Karpas-422 (cell line): ENCODE measurements at regions not wholly inside any gene's neighbourhood (a gene's known extent, or its start where the extent isn't known, plus 50 kb on each side); places are given as distances from the start of the nearest gene placed in this dataset.

Source experiments
- DNase-seq: peaks from one replicate; pipeline ENCODE4 v3.0.0-alpha.2; 2015
- H2AFZ ChIP-seq: fragments of 200-600 bp; sonication (generic); 2 replicates; pipeline ENCODE4 v1.6.1; 2014; ENCODE audit warnings: antibody characterized with exemption, low read length, mixed read lengths
- H3K27ac ChIP-seq: fragments of 200-600 bp; sonication (generic); 2 replicates; pipeline ENCODE4 v1.5.1; 2014; ENCODE audit warnings: mild to moderate bottlenecking, low read length, moderate library complexity
- H3K27me3 ChIP-seq: fragments of 200-600 bp; sonication (generic); 2 replicates; pipeline ENCODE4 v1.6.1; 2014; ENCODE audit warnings: low read length, mixed read lengths
- H3K36me3 ChIP-seq: fragments of 200-600 bp; sonication (generic); 2 replicates; pipeline ENCODE4 v1.6.1; 2014; ENCODE audit warnings: low read length, mixed read lengths; ENCODE audit not compliant: insufficient read depth
- H3K4me1 ChIP-seq: fragments of 200-600 bp; sonication (generic); 2 replicates; pipeline ENCODE4 v1.6.1; 2014; ENCODE audit warnings: mild to moderate bottlenecking, low read length, mixed read lengths
- H3K4me2 ChIP-seq: fragments of 200-600 bp; sonication (generic); 2 replicates; pipeline ENCODE4 v1.6.1; 2014; ENCODE audit warnings: low read length, low read depth, mild to moderate bottlenecking; ENCODE audit not compliant: poor library complexity, severe bottlenecking
- H3K4me3 ChIP-seq: fragments of 200-600 bp; sonication (generic); 2 replicates; pipeline ENCODE4 v1.5.1; 2014; ENCODE audit warnings: mild to moderate bottlenecking, antibody characterized with exemption, low read length, mixed read lengths
- H3K79me2 ChIP-seq: fragments of 200-600 bp; sonication (generic); 2 replicates; pipeline ENCODE4 v1.6.1; 2014; ENCODE audit warnings: mild to moderate bottlenecking, low read length, mixed read lengths
- H3K9ac ChIP-seq: fragments of 200-600 bp; sonication (generic); 2 replicates; pipeline ENCODE4 v1.6.0; 2014; ENCODE audit warnings: low read length
- H3K9me2 ChIP-seq: fragments of 200-600 bp; sonication (generic), shearing (Covaris generic); replicated peaks from 2 replicates; pipeline ENCODE4 v1.6.0; 2014; ENCODE audit warnings: mild to moderate bottlenecking, low read length, moderate library complexity; ENCODE audit not compliant: insufficient read depth
- H3K9me3 ChIP-seq: fragments of 300-700, 200-600 bp; sonication (generic); 2 replicates; pipeline ENCODE4 v1.6.1; 2014; ENCODE audit warnings: low read length, mixed read lengths
- H4K20me1 ChIP-seq: fragments of 200-600 bp; sonication (generic); 2 replicates; pipeline ENCODE4 v1.6.1; 2014; ENCODE audit warnings: mild to moderate bottlenecking, antibody characterized with exemption, low read length, low read depth; ENCODE audit not compliant: insufficient read depth

GRCh38 chr10:55464083-55464482 is 663.1 kb upstream of the PCDH15 start:
- no peaks in the 10 kb centered on the region for H3K4me1 ChIP-seq
- H3K4me3 ChIP-seq, result no peak overlapping the region
- no peaks in the 10 kb centered on the region for H3K9me2 ChIP-seq
- no peak overlapping the region for H3K27ac ChIP-seq
- DNase-seq, result no peak
- no peaks in the 10 kb centered on the region for H3K79me2 ChIP-seq
- H3K4me2 ChIP-seq, result no peak overlapping the region
- no peak overlapping the region for H2AFZ ChIP-seq
- no peaks in the 10 kb centered on the region for H4K20me1 ChIP-seq
- H3K9ac ChIP-seq, result no peak overlapping the region
- H3K9me3 ChIP-seq, result peaks cover 43% of the 10 kb centered on the region
- no peaks in the 10 kb centered on the region for H3K36me3 ChIP-seq
- H3K27me3 ChIP-seq, result no peaks in the 10 kb centered on the region

GRCh38 chr10:55460008-55460407 is 659.0 kb upstream of the PCDH15 start:
- H2AFZ ChIP-seq, result no peak overlapping the region
- no peak overlapping the region for H3K4me2 ChIP-seq
- H3K27ac ChIP-seq, result no peak overlapping the region
- no peaks in the 10 kb centered on the region for H3K4me1 ChIP-seq
- peaks cover 32% of the 10 kb centered on the region for H3K9me3 ChIP-seq
- DNase-seq, result no peak
- no peak overlapping the region for H3K4me3 ChIP-seq
- no peaks in the 10 kb centered on the region for H4K20me1 ChIP-seq
- no peak overlapping the region for H3K9ac ChIP-seq
- H3K9me2 ChIP-seq, result no peaks in the 10 kb centered on the region
- no peaks in the 10 kb centered on the region for H3K79me2 ChIP-seq
- no peaks in the 10 kb centered on the region for H3K27me3 ChIP-seq
- H3K36me3 ChIP-seq, result no peaks in the 10 kb centered on the region

DNA sequence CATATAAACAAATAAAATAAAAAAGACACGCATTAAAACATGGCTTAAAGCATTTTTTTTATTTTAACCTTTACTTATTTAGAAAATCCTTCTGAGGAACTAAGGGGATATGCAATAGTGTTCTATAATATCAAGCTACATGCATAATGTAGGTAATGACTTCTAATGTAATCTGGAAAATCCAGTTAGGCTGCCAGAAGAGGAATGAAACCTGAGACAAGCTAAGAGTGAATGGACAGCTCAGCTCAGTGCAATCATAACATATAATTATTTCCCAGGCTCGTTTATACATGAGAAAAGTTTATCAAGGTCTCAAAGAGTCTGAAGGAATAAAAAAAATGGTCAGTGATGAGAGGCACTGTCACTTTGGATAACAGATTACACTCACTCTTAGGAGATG is 649.0 kb upstream of the PCDH15 start:
- Histone ChIP-seq H3K79me2 (no peaks in the 10 kb centered on the region), H3K36me3 (no peaks in the 10 kb centered on the region), H3K9ac (no peak overlapping the region), H3K4me3 (no peak overlapping the region), H4K20me1 (no peaks in the 10 kb centered on the region), H3K9me3 (peaks cover 9% of the 10 kb centered on the region; the same call in 1 of the 2 replicates), H3K27me3 (no peaks in the 10 kb centered on the region), H3K9me2 (0 out of 2 replicates have a peak, but pooled peaks cover 6% of the 10 kb centered on the region), H3K27ac (no peak overlapping the region), H3K4me1 (no peaks in the 10 kb centered on the region), H2AFZ (no peak overlapping the region), H3K4me2 (no peak overlapping the region)
- DNase-seq, result no peak

DNA sequence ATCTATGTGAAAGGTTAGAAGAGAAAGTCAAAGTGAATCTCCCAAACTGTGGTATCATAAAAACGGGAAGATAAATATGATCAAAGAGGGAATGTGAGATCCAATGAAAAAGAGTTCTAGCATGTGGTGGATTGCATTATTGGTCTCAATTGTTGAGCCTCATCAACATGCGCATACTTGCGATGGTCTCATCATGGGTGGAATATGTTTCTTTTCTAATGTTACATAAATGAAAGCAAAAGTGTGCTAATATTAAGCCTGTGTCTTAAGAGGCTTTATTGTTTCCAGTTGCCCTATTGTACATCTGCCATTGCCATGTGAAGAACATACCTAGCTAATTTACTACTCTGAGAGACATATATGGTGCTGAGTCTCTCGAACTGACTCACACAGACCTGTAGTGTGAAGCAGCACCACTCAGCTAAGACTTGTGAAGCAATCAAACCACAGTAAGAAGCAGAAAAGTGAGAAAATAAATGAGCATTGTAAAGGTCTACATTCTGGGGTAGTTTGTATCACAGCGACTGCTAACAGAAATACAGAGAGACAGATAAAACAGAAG is 645.5 kb upstream of the PCDH15 start:
- Histone ChIP-seq H3K27ac (no peak overlapping the region), H3K4me2 (no peak overlapping the region), H2AFZ (no peak overlapping the region), H3K79me2 (no peaks in the 10 kb centered on the region), H3K27me3 (no peaks in the 10 kb centered on the region), H3K9me3 (peaks cover 8% of the 10 kb centered on the region), H3K36me3 (no peaks in the 10 kb centered on the region), H3K4me3 (no peak overlapping the region), H3K9me2 (0 out of 2 replicates have a peak, but pooled peaks cover 6% of the 10 kb centered on the region), H4K20me1 (no peaks in the 10 kb centered on the region), H3K4me1 (no peaks in the 10 kb centered on the region), H3K9ac (no peak overlapping the region)
- DNase-seq, result no peak

DNA sequence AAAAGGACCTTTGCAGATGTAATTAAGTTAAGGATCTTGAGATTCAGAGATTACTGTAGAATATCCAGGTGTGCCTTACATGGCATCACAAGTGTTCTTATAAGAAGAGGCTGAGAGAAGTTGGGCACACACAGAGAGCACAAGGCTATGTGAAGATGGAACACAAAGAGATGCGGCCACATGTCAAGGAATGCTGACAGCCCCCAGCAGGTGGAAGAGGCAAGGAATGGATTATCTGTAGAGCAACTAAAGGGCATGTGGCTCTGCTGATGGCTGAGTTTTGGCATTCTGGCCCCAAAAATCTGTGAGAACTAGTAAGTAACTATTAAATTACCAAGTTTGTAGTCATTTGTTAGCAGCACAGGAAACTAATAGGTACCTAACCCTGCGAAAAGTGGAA is 640.7 kb upstream of the PCDH15 start:
- H3K9me2 ChIP-seq, result 0 out of 2 replicates have a peak, but pooled peaks cover 4% of the 10 kb centered on the region
- no peaks in the 10 kb centered on the region for H4K20me1 ChIP-seq
- no peak overlapping the region for H3K4me2 ChIP-seq
- H3K4me3 ChIP-seq, result no peak overlapping the region
- no peaks in the 10 kb centered on the region for H3K79me2 ChIP-seq
- no peaks in the 10 kb centered on the region for H3K36me3 ChIP-seq
- no peak overlapping the region for H3K9ac ChIP-seq
- no peak for DNase-seq
- no peak overlapping the region for H3K27ac ChIP-seq
- no peaks in the 10 kb centered on the region for H3K27me3 ChIP-seq
- no peaks in the 10 kb centered on the region for H3K4me1 ChIP-seq
- H2AFZ ChIP-seq, result no peak overlapping the region
- peaks cover 17% of the 10 kb centered on the region for H3K9me3 ChIP-seq

- no peak for DNase-seq
- H4K20me1 ChIP-seq, result no peaks in the 10 kb centered on the region
- H3K4me1 ChIP-seq, result no peaks in the 10 kb centered on the region
- no peak overlapping the region for H3K27ac ChIP-seq
- H3K4me2 ChIP-seq, result no peak overlapping the region
- H3K79me2 ChIP-seq, result no peaks in the 10 kb centered on the region
- no peaks in the 10 kb centered on the region for H3K27me3 ChIP-seq
- H3K9me3 ChIP-seq, result peaks cover 21% of the 10 kb centered on the region
- H3K9ac ChIP-seq, result no peak overlapping the region
- no peaks in the 10 kb centered on the region for H3K9me2 ChIP-seq
- H3K36me3 ChIP-seq, result no peaks in the 10 kb centered on the region
- no peak overlapping the region for H3K4me3 ChIP-seq
- H2AFZ ChIP-seq, result no peak overlapping the region
These were observed 625.1 kb upstream of the PCDH15 start for GRCh38 chr10:55426138-55426537.

DNA sequence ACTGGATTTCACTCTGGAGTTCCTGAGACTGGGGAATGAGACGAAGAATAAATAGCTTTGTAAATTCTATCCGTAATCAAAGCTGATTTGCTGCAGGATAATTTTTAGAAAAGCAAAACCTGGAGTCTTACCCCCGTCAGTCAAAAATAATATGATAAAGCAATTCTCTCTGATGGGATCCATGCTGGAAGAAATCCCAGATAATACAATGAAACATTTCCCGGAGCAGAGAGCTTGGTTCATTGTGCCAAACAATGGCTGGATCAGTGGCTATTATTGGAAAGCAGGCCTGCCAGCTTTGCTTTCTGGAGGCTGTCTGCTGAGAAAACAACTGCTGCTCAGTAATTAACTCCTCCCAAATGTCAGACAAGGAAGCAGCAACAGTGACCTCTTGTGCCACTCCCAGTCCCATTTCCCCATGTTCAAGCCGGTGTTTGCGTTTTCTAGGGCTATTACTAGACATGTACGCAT is 609.4 kb upstream of the PCDH15 start:
- H3K4me2 ChIP-seq, result no peak overlapping the region
- DNase-seq, result no peak
- no peaks in the 10 kb centered on the region for H3K9me2 ChIP-seq
- no peaks in the 10 kb centered on the region for H3K36me3 ChIP-seq
- H3K9me3 ChIP-seq, result peaks cover 40% of the 10 kb centered on the region
- H3K27me3 ChIP-seq, result no peaks in the 10 kb centered on the region
- H2AFZ ChIP-seq, result no peak overlapping the region
- H3K4me3 ChIP-seq, result no peak overlapping the region
- no peak overlapping the region for H3K9ac ChIP-seq
- no peak overlapping the region for H3K27ac ChIP-seq
- H3K4me1 ChIP-seq, result no peaks in the 10 kb centered on the region
- no peaks in the 10 kb centered on the region for H4K20me1 ChIP-seq
- H3K79me2 ChIP-seq, result no peaks in the 10 kb centered on the region

DNA sequence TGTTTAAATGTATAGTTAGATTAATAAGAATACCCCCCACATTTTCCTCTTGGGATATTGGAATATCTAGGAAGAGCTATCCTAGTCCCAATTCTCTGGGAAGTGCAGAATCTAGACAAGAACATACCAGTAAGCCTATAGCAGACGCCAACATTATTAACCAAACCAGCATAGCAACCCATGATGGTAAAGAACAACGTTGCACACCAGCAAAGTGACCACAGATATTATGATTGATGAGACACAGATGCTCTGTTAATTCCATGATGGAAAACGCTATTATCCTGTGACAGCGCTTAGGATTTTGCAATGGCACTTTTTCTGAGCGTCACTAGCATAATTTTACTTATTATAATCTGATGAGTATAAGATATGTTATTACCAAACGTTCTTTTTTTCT is 603.1 kb upstream of the PCDH15 start:
- Histone ChIP-seq H3K4me3 (no peak overlapping the region), H3K9ac (no peak overlapping the region), H3K4me1 (no peaks in the 10 kb centered on the region), H4K20me1 (no peaks in the 10 kb centered on the region), H3K9me2 (no peaks in the 10 kb centered on the region), H3K79me2 (no peaks in the 10 kb centered on the region), H3K27me3 (no peaks in the 10 kb centered on the region), H3K4me2 (no peak overlapping the region), H2AFZ (no peak overlapping the region), H3K9me3 (peaks cover 21% of the 10 kb centered on the region), H3K36me3 (no peaks in the 10 kb centered on the region), H3K27ac (no peak overlapping the region)
- DNase-seq, result no peak
